Activated T-helper 1 cell treated with anti-CD3 and anti-CD28 coated beads, Interleukin-12 subunit alpha, Interleukin-12 subunit beta, Interleukin-2, Interleukin-4 antibody, amounts not matched to agents 30 ng/mL and 10 ng/mL and 1 ng/mL, durations not matched to agents 14 hours and 24 hours and 36 hours (primary cell): ENCODE measurements at regions not wholly inside any gene's neighbourhood (a gene's known extent, or its start where the extent isn't known, plus 50 kb on each side); places are given as distances from the start of the nearest gene placed in this dataset.

Experiments
- DNase-seq: peaks from one replicate; pipeline ENCODE4 v3.0.0; 2021; ENCODE audit warnings: low spot score
- H3K27ac Mint-ChIP-seq: one replicate; pipeline ENCODE4 v1.8.0; 2021; ENCODE audit warnings: mild to moderate bottlenecking, mixed read lengths
- H3K27me3 Mint-ChIP-seq: one replicate; pipeline ENCODE4 v1.8.0; 2022; ENCODE audit warnings: mild to moderate bottlenecking, moderate library complexity, mixed read lengths; ENCODE audit not compliant: insufficient read depth
- H3K36me3 Mint-ChIP-seq: one replicate; pipeline ENCODE4 v1.8.0; 2021; ENCODE audit warnings: low read depth, mixed read lengths
- H3K4me1 Mint-ChIP-seq: one replicate; pipeline ENCODE4 v1.8.0; 2021; ENCODE audit warnings: low read depth, mixed read lengths
- H3K4me3 Mint-ChIP-seq: one replicate; pipeline ENCODE4 v1.8.0; 2021; ENCODE audit warnings: mild to moderate bottlenecking, moderate library complexity, mixed read lengths
- H3K9me3 Mint-ChIP-seq: one replicate; pipeline ENCODE4 v1.8.0; 2021; ENCODE audit warnings: mixed read lengths
- intact Hi-C: fragments of 100-400 bp; cut with micrococcal nuclease; formaldehyde crosslinking; loops from one replicate; pipeline ENCODE4 v1.15.1; 2024

DNA sequence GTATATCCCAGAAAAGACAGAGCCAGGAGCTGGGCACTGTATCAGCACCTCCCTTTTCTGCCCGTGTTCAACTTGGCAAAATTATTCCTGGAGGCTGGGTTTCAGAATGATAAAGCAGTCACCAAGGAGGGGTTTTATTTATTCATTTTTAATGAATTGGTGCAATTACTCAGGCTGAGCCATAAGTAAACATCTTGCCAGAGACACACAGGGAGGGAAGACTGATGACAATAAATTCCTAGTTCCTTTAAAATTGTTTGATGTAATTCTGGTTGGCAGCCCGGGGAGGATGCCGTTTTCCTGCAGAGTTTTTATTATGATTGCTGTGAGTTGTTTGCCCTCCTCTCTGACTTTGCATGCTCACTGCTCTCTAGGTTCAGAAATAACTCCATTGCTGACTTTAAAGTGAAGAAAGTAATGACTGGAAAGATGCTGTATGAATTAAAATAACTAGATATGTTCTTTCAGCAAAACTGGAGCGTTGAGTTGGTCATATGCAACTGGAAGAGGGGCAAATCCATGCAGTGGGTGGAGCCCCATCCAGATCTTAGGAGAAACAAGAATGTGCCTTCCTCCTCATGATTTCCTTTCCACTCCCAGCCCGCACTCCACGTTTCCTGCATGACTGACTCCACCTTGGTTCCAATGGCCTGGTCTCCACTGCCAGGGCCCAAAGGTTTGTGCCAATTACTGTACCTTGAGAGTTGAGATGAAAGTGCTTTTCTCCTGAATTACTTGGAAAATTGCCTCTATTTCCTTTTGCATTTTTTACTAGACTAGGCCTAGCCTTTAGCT, 182.1 kb downstream of the RFC3 start:
- intact Hi-C loops: no loop called here
- no peak for DNase-seq
- Mint-ChIP-seq H3K27ac (no peak overlapping the region), H3K9me3 (no peaks in the 10 kb centered on the region), H3K36me3 (no peaks in the 10 kb centered on the region), H3K4me3 (no peak overlapping the region), H3K27me3 (no peaks in the 10 kb centered on the region), H3K4me1 (no peaks in the 10 kb centered on the region)

DNA sequence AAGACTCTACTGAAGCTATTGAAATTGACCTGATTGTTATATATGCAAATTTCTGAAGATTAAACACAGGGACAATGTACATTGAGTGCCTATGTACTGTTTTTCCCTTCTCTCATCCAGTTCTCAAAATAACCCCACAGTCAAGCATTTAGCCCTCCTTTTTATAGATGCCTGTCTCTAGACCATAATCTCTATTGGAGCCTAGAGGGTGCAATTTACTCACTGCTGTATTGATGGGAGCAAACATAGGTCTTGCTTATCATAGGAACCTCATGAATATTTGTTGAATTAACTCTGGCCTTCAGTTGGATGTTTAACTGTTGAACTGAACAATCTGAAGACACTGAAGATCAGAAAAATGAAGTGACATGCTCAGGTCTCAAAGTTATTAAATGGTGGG, 183.0 kb downstream of the RFC3 start:
- H3K36me3 Mint-ChIP-seq: no peaks in the 10 kb centered on the region
- H3K4me1 Mint-ChIP-seq: no peaks in the 10 kb centered on the region
- intact Hi-C loops: no loop called here
- no peak for DNase-seq
- no peak overlapping the region for H3K4me3 Mint-ChIP-seq
- H3K9me3 Mint-ChIP-seq: no peaks in the 10 kb centered on the region
- no peaks in the 10 kb centered on the region for H3K27me3 Mint-ChIP-seq
- no peak overlapping the region for H3K27ac Mint-ChIP-seq

DNA sequence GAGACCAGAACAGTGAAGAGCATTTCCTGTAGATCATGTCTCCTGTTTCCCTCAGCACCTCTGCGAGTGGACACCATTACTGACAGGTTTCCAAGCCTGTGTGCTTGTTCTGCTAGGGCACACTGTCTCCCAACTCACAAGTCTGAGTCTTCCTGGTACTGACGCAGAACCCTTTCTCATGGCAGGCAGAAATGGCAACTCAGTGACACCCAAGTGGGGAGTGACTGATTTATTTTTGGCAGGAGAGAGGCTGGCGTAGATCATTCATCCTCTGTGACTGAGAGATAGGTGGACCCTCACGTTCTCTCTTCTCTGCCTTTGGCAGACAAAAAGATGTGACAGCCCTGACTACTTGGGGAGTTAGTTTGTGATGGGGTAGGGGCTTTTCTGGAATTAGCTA, 183.4 kb downstream of the RFC3 start:
- intact Hi-C loops: no loop called here
- H3K36me3 Mint-ChIP-seq: no peaks in the 10 kb centered on the region
- no peak overlapping the region for H3K4me3 Mint-ChIP-seq
- no peaks in the 10 kb centered on the region for H3K9me3 Mint-ChIP-seq
- H3K4me1 Mint-ChIP-seq: no peaks in the 10 kb centered on the region
- no peaks in the 10 kb centered on the region for H3K27me3 Mint-ChIP-seq
- no peak overlapping the region for H3K27ac Mint-ChIP-seq
- no peak for DNase-seq

GRCh38 chr13:34002141-34002540, 184.2 kb downstream of the RFC3 start:
- Mint-ChIP-seq H3K27me3 (no peaks in the 10 kb centered on the region), H3K27ac (no peak overlapping the region), H3K4me1 (no peaks in the 10 kb centered on the region), H3K9me3 (no peaks in the 10 kb centered on the region), H3K4me3 (no peak overlapping the region), H3K36me3 (no peaks in the 10 kb centered on the region)
- DNase-seq: no peak
- intact Hi-C loops: no loop called here

DNA sequence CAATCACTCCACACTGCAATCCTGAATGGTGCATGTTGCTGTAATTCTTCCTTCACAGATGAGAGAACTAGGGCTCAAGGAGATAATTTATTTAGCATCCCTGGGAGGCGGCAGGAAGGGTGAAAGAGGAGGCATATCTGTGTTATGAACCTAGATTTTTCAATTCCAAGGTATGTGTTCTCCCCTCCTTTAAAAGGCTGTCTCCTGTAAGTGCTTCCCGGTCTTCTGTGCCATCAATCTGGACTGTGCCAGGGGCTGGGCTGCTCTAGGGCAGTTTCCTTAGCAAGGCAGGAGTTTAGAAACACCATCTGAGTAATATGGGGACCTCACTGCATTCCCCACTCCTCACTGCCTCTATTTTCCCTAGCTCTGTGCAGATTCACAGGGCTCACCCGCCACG, 185.0 kb downstream of the RFC3 start:
- DNase-seq: no peak
- intact Hi-C loops: no loop called here
- Mint-ChIP-seq H3K27me3 (no peaks in the 10 kb centered on the region), H3K27ac (no peak overlapping the region), H3K36me3 (no peaks in the 10 kb centered on the region), H3K9me3 (no peaks in the 10 kb centered on the region), H3K4me3 (no peak overlapping the region), H3K4me1 (no peaks in the 10 kb centered on the region)

DNA sequence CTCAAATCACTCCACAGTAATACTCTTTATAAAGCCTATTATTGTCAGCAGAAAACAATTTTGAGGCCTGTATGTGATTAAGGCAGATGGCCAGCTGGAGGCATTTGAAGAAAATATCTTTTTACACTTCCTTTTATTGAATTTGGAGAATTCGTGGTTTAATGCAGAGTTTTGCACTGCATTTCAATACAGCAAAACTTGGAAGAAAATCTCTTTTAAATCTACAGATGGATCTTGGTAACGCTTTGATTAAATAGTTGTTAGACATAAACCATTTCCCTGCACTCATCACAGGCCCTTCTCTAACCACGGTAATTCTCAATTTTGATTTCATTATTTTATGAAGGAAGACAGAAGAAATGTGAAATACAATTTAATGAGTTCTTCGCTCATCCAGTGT, 185.7 kb downstream of the RFC3 start:
- Mint-ChIP-seq H3K4me1 (no peaks in the 10 kb centered on the region), H3K9me3 (no peaks in the 10 kb centered on the region), H3K27ac (no peak overlapping the region), H3K27me3 (no peaks in the 10 kb centered on the region), H3K36me3 (no peaks in the 10 kb centered on the region), H3K4me3 (no peak overlapping the region)
- no peak for DNase-seq
- intact Hi-C loops: no loop called here

DNA sequence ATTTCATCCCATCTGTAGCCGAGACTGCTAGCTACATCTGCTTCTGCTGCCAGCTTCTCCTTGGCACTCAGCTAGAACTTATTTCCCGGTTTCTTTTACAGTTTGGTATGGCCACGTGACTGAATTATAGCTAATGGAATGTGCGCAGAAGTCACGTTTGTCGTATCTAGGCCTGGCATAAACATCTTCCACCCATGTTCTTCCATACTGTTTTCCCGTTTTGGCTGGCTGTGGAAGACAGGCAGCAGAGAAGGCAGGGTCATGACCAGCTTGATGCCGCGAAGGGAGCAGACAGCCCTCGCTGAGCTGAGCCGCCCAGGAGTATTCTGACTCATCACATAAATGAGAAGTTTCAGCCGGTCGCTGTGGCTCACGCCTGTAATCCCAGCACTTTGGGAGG, 186.7 kb downstream of the RFC3 start:
- intact Hi-C loops: no loop called here

GRCh38 chr13:34006011-34006410, 188.1 kb downstream of the RFC3 start:
- H3K9me3 Mint-ChIP-seq: no peaks in the 10 kb centered on the region
- no peaks in the 10 kb centered on the region for H3K4me1 Mint-ChIP-seq
- no peak for DNase-seq
- no peaks in the 10 kb centered on the region for H3K27me3 Mint-ChIP-seq
- intact Hi-C loops: no loop called here
- H3K36me3 Mint-ChIP-seq: no peaks in the 10 kb centered on the region
- H3K4me3 Mint-ChIP-seq: no peak overlapping the region
- H3K27ac Mint-ChIP-seq: no peak overlapping the region

More for the DNA sequence above, 186.7 kb downstream of the RFC3 start:
- Mint-ChIP-seq H3K9me3 (no peaks in the 10 kb centered on the region), H3K4me3 (no peak overlapping the region), H3K4me1 (no peaks in the 10 kb centered on the region), H3K27ac (no peak overlapping the region), H3K36me3 (no peaks in the 10 kb centered on the region), H3K27me3 (no peaks in the 10 kb centered on the region)
- DNase-seq: no peak

- Mint-ChIP-seq H3K9me3 (no peaks in the 10 kb centered on the region), H3K27me3 (no peaks in the 10 kb centered on the region), H3K4me3 (no peak overlapping the region), H3K36me3 (no peaks in the 10 kb centered on the region), H3K4me1 (no peaks in the 10 kb centered on the region), H3K27ac (no peak overlapping the region)
- DNase-seq: no peak
- intact Hi-C loops: no loop called here
These were observed 193.7 kb downstream of the RFC3 start for GRCh38 chr13:34011552-34012085.

DNA sequence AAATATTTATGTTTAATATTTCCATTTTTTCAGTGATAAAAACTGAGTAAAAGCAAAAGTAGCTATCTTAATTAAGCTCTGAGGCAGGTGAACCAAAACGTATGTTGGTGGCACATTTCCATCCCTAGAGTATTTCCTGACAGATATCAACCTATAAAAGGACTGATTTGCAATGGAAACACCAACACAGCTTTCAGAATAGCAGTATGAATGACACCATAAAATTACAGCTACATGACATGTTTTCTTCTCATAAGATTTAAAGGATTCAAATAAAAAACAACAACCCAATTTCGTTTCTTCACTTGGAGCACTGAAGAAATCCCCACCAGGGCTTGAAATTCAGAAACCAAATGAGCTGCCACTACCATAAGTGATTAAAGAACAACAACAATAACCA, 194.4 kb downstream of the RFC3 start:
- H3K36me3 Mint-ChIP-seq: no peaks in the 10 kb centered on the region
- H3K27me3 Mint-ChIP-seq: no peaks in the 10 kb centered on the region
- no peak for DNase-seq
- no peak overlapping the region for H3K4me3 Mint-ChIP-seq
- no peak overlapping the region for H3K27ac Mint-ChIP-seq
- intact Hi-C loops: no loop called here
- H3K4me1 Mint-ChIP-seq: no peaks in the 10 kb centered on the region
- H3K9me3 Mint-ChIP-seq: no peaks in the 10 kb centered on the region

GRCh38 chr13:34013061-34013460, 195.1 kb downstream of the RFC3 start:
- Mint-ChIP-seq H3K27ac (no peak overlapping the region), H3K4me3 (no peak overlapping the region), H3K27me3 (no peaks in the 10 kb centered on the region), H3K36me3 (no peaks in the 10 kb centered on the region), H3K9me3 (no peaks in the 10 kb centered on the region), H3K4me1 (no peaks in the 10 kb centered on the region)
- intact Hi-C loops: no loop called here
- no peak for DNase-seq

- no peaks in the 10 kb centered on the region for H3K4me1 Mint-ChIP-seq
- DNase-seq: no peak
- peaks cover 10% of the 10 kb centered on the region for H3K9me3 Mint-ChIP-seq
- H3K27me3 Mint-ChIP-seq: no peaks in the 10 kb centered on the region
- no peak overlapping the region for H3K4me3 Mint-ChIP-seq
- intact Hi-C loops: no loop called here
- no peaks in the 10 kb centered on the region for H3K36me3 Mint-ChIP-seq
- no peak overlapping the region for H3K27ac Mint-ChIP-seq
These were observed 199.3 kb downstream of the RFC3 start for GRCh38 chr13:34017231-34017630.

DNA sequence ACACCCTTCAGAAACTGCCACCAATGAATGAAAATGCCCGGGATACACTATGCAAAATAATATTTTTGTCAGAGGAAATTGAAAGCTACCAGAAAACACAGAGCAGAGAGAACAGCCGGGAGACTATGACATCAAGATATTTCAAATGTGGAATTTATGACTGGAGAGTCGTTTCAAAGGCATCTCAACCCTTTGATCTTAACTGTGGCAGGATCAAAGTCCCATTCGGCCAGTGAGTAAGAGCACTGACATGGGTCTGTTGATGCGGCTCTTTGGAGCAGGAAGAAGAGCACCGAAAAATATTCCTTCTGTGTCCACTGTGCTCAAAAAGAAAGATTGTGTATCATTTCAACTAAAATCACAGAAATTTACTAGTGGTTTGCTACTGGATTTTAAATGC, 201.9 kb downstream of the RFC3 start:
- Mint-ChIP-seq H3K4me3 (no peak overlapping the region), H3K9me3 (peaks cover 10% of the 10 kb centered on the region), H3K27me3 (no peaks in the 10 kb centered on the region), H3K36me3 (no peaks in the 10 kb centered on the region), H3K4me1 (no peaks in the 10 kb centered on the region), H3K27ac (no peak overlapping the region)
- DNase-seq: no peak
- intact Hi-C loops: no loop called here

- Mint-ChIP-seq H3K4me3 (no peak overlapping the region), H3K36me3 (no peaks in the 10 kb centered on the region), H3K27me3 (no peaks in the 10 kb centered on the region), H3K9me3 (peaks cover 10% of the 10 kb centered on the region), H3K27ac (no peak overlapping the region), H3K4me1 (no peaks in the 10 kb centered on the region)
- intact Hi-C loops: no loop called here
- no peak for DNase-seq
These were observed 202.4 kb downstream of the RFC3 start for GRCh38 chr13:34020388-34020787.
